IMR-90 (cell line): ENCODE measurements at regions not wholly inside any gene's neighbourhood (a gene's known extent, or its start where the extent isn't known, plus 50 kb on each side); places are given as distances from the start of the nearest gene placed in this dataset.

Source experiments
- BHLHE40 ChIP-seq: fragments of 150-350 bp; IDR thresholded peaks from 2 replicates; pipeline ENCODE4 v1.6.1; 2016; ENCODE audit warnings: mild to moderate bottlenecking, low read depth, low read length
- CEBPB ChIP-seq: IDR thresholded peaks from 2 replicates; pipeline ENCODE4 v1.6.1; 2012; ENCODE audit warnings: low read depth, low read length, improper control_type of control experiment
- CTCF ChIP-seq: conservative IDR thresholded peaks from 2 replicates; pipeline ENCODE4 v1.5.1; 2012; ENCODE audit warnings: mild to moderate bottlenecking, low read depth, low read length, improper control_type of control experiment
- ELK1 ChIP-seq: fragments of 150-350 bp; IDR thresholded peaks from 2 replicates; pipeline ENCODE4 v1.6.1; 2016; ENCODE audit warnings: low read depth, mild to moderate bottlenecking, low read length, moderate library complexity, borderline replicate concordance
- FOS ChIP-seq: fragments of 150-350 bp; IDR thresholded peaks from 2 replicates; pipeline ENCODE4 v1.6.1; 2016; ENCODE audit warnings: low read depth, low read length
- MAFK ChIP-seq: IDR thresholded peaks from 2 replicates; pipeline ENCODE4 v1.6.1; 2012; ENCODE audit warnings: low read depth, low read length, improper control_type of control experiment
- MXI1 ChIP-seq: IDR thresholded peaks from 2 replicates; pipeline ENCODE4 v1.6.1; 2012; ENCODE audit warnings: low read depth, mild to moderate bottlenecking, low read length, moderate library complexity, borderline replicate concordance
- NFE2L2 ChIP-seq: fragments of 150-350 bp; IDR thresholded peaks from 2 replicates; pipeline ENCODE4 v1.6.1; 2016; ENCODE audit warnings: low read depth, mild to moderate bottlenecking, low read length
- POLR2A ChIP-seq: IDR thresholded peaks from 2 replicates; pipeline ENCODE4 v1.6.1; 2012; ENCODE audit warnings: mild to moderate bottlenecking, low read depth, low read length
- RAD21 ChIP-seq: IDR thresholded peaks from 2 replicates; pipeline ENCODE4 v1.6.1; 2012; ENCODE audit warnings: low read length, improper control_type of control experiment
- RCOR1 ChIP-seq: IDR thresholded peaks from 2 replicates; pipeline ENCODE4 v1.6.1; 2012; ENCODE audit warnings: mild to moderate bottlenecking, low read length, improper control_type of control experiment; ENCODE audit not compliant: insufficient replicate concordance
- RFX5 ChIP-seq: IDR thresholded peaks from 2 replicates; pipeline ENCODE4 v1.8.0; 2012; ENCODE audit warnings: low read depth, mild to moderate bottlenecking, low read length, moderate library complexity
- SMC3 ChIP-seq: fragments of 150-350 bp; IDR thresholded peaks from 2 replicates; pipeline ENCODE4 v1.6.1; 2016; ENCODE audit warnings: low read depth, mild to moderate bottlenecking, antibody characterized with exemption, low read length, moderate library complexity

GRCh38 chr12:115898670-115899069, 378.8 kb downstream of the MED13L start:
- TF ChIP-seq CTCF (no peak), MAFK (no peak), SMC3 (no peak), ELK1 (no peak), NFE2L2 (no peak), FOS (no peak), BHLHE40 (no peak), RFX5 (no peak), RAD21 (no peak), POLR2A (no peak), MXI1 (no peak), CEBPB (no peak), RCOR1 (no peak)
